ENCODE measurements at regions not wholly inside any gene's neighbourhood (a gene's known extent, or its start where the extent isn't known, plus 50 kb on each side); places are given as distances from the start of the nearest gene placed in this dataset.
"Not testable (repeated sequence)": the region's sequence is repeated elsewhere in the genome, so short reads cannot be mapped to it uniquely, and the experiment has no call there.

- TF ChIP-seq ZNF532 (CRISPR knock-in tag; IDR thresholded peaks at IDR 0.05; ENCODE audit: borderline replicate concordance): no peak
- TF ChIP-seq ZBTB21 (CRISPR knock-in tag; IDR thresholded peaks at IDR 0.05; ENCODE audit: borderline replicate concordance): no peak
These were observed 72.9 kb upstream of the SKAP2 start (continued) for GRCh38 chr7:26937306-26937705.

GRCh38 chr7:26932616-26933015, 68.2 kb upstream of the SKAP2 start:
- H3K4me1 Mint-ChIP-seq: peaks cover 10% of the 10 kb centered on the region

GRCh38 chr7:26930845-26931244, 66.5 kb upstream of the SKAP2 start:
- H3K27me3 Mint-ChIP-seq (ENCODE audit: low read depth): peaks cover 3% of the 10 kb centered on the region
- DNase-seq (ENCODE audit: low spot score) (no peak), ATAC-seq (no peak)
- TF ChIP-seq FOXJ3 (CRISPR knock-in tag; IDR thresholded peaks at IDR 0.05; ENCODE audit: borderline replicate concordance): no peak
- no peak for TF ChIP-seq ZNF512 (CRISPR knock-in tag; IDR thresholded peaks at IDR 0.05; ENCODE audit: borderline replicate concordance)
- TF ChIP-seq EMX1 (CRISPR knock-in tag; IDR thresholded peaks at IDR 0.05): no peak
- TF ChIP-seq ZNF138 (CRISPR knock-in tag; conservative IDR thresholded peaks at IDR 0.05): no peak
- POLR2A ChIA-PET: no interaction called here
- peaks cover 10% of the 10 kb centered on the region for H3K4me1 Mint-ChIP-seq
- peaks cover 17% of the 10 kb centered on the region for H3K36me3 Mint-ChIP-seq
- peaks cover 20% of the 10 kb centered on the region for H3K9me3 Mint-ChIP-seq
- H3K4me3 Mint-ChIP-seq: no peak overlapping the region
- no peak overlapping the region for H3K27ac Mint-ChIP-seq
- CTCF ChIA-PET: interaction anchor here (0.6 to 1.3 kb wide), 2 partner anchors 11 to 22 kb away, joined by 3 read pairs; no protein-coding TSS in a partner anchor

More at GRCh38 chr7:26932616-26933015, 68.2 kb upstream of the SKAP2 start:
- H3K9me3 Mint-ChIP-seq: peaks cover 20% of the 10 kb centered on the region
- H3K27me3 Mint-ChIP-seq (ENCODE audit: low read depth); POLR2A ChIA-PET; DNase-seq (ENCODE audit: low spot score); ATAC-seq; CTCF ChIA-PET; H3K4me3 Mint-ChIP-seq; H3K27ac Mint-ChIP-seq: not testable (repeated sequence)
- H3K36me3 Mint-ChIP-seq: peaks cover 18% of the 10 kb centered on the region

- Mint-ChIP-seq H3K27me3 (ENCODE audit: low read depth) (no peaks in the 10 kb centered on the region; the same call in none of the 2 replicates), H3K9me3 (peaks cover 14% of the 10 kb centered on the region), H3K4me3 (no peak overlapping the region), H3K27ac (no peak overlapping the region; the same call in 1 of the 2 replicates), H3K4me1 (peaks cover 10% of the 10 kb centered on the region), H3K36me3 (peaks cover 11% of the 10 kb centered on the region)
- TF ChIP-seq CTCF (IDR thresholded peaks at IDR 0.05): no peak
- no peak for TF ChIP-seq ZNF423 (CRISPR knock-in tag; IDR thresholded peaks at IDR 0.05)
- no peak for TF ChIP-seq NR2C2 (CRISPR knock-in tag; IDR thresholded peaks at IDR 0.05)
- TF ChIP-seq ZNF512 (CRISPR knock-in tag; IDR thresholded peaks at IDR 0.05; ENCODE audit: borderline replicate concordance): no peak
- TF ChIP-seq NFYB (CRISPR knock-in tag; conservative IDR thresholded peaks at IDR 0.05; ENCODE audit: low read depth): no peak
- TF ChIP-seq ZNF396 (CRISPR knock-in tag; IDR thresholded peaks at IDR 0.05; ENCODE audit: borderline replicate concordance): no peak
- TF ChIP-seq GRHL2 (CRISPR knock-in tag; IDR thresholded peaks at IDR 0.05; ENCODE audit: insufficient replicate concordance, severe bottlenecking): no peak
- TF ChIP-seq IRF2 (CRISPR knock-in tag; IDR thresholded peaks at IDR 0.05; ENCODE audit: borderline replicate concordance, low read depth): no peak
- TF ChIP-seq E2F1 (CRISPR knock-in tag; IDR thresholded peaks at IDR 0.05): no peak
- no peak for TF ChIP-seq CBFB (CRISPR knock-in tag; IDR thresholded peaks at IDR 0.05; ENCODE audit: low read depth)
- TF ChIP-seq ZNF416 (CRISPR knock-in tag; IDR thresholded peaks at IDR 0.05): no peak
- POLR2A ChIA-PET: no interaction called here
- CTCF ChIA-PET: interaction anchor here (0.6 to 1.3 kb wide), 2 partner anchors 11 to 22 kb away, joined by 3 read pairs; no protein-coding TSS in a partner anchor
- no peak for DNase-seq (ENCODE audit: low spot score)
- ATAC-seq: no peak
These were observed 65.8 kb upstream of the SKAP2 start for GRCh38 chr7:26930201-26930600.
